Naive thymus-derived CD8-positive, alpha-beta T cell (primary cell): ENCODE measurements at regions not wholly inside any gene's neighbourhood (a gene's known extent, or its start where the extent isn't known, plus 50 kb on each side); places are given as distances from the start of the nearest gene placed in this dataset.
A peak's percentile ranks its signal among the peaks of the same experiment; 100 is the strongest.

Experiments
- ATAC-seq, 2 donors: fragments of 150-1000 bp; cut with Tn5 transposase in 1 of 2; sonication (Bioruptor Pico), chemical (Tn5 transposase) in 1 of 2; 1 replicate in 1 of 2; 2 replicates in 1 of 2; pipeline ENCODE4 v1.10.0; 2021; ENCODE audit warnings: mild to moderate bottlenecking in 2 of 2, moderate library complexity in 2 of 2
- POLR2A ChIA-PET: fragments of 350-600 bp; sonication (Branson Sonifier 250); formaldehyde crosslinking; loops from one replicate; lab custom pipeline; 2021; ENCODE audit warnings: antibody characterized with exemption; lab: Charles Lee
- DNase-seq, 10 donors: peaks; one replicate each; pipeline versions ENCODE4 v3.0.0 to v3.0.0-alpha.2; 2020 to 2022
- H3K27ac Mint-ChIP-seq, 10 donors: one replicate each; pipeline ENCODE4 v1.8.0; 2020 to 2022; ENCODE audit warnings: mild to moderate bottlenecking in 10 of 10, mixed read lengths in 10 of 10, moderate library complexity in 4 of 10, inconsistent platforms in 1 of 10
- H3K27me3 Mint-ChIP-seq, 5 donors: one replicate each; pipeline ENCODE4 v1.8.0; 2021 to 2022; ENCODE audit warnings: mixed read lengths in 5 of 5
- H3K36me3 Mint-ChIP-seq, 3 donors: one replicate each; pipeline ENCODE4 v1.8.0; 2020 to 2022; ENCODE audit warnings: mixed read lengths in 3 of 3, mild to moderate bottlenecking in 2 of 3, inconsistent platforms in 1 of 3
- H3K4me1 Mint-ChIP-seq, 4 donors: one replicate each; pipeline ENCODE4 v1.8.0; 2021 to 2022; ENCODE audit warnings: mixed read lengths in 4 of 4
- H3K4me3 Mint-ChIP-seq, 10 donors: one replicate each; pipeline ENCODE4 v1.8.0; 2020 to 2022; ENCODE audit warnings: mild to moderate bottlenecking in 10 of 10, mixed read lengths in 10 of 10, moderate library complexity in 6 of 10, inconsistent platforms in 1 of 10
- H3K9me3 Mint-ChIP-seq, 9 donors: one replicate each; pipeline ENCODE4 v1.8.0; 2020 to 2022; ENCODE audit warnings: mixed read lengths in 9 of 9, mild to moderate bottlenecking in 3 of 9, inconsistent platforms in 1 of 9, moderate library complexity in 1 of 9

GRCh38 chr1:55472784-55473183 is 257.6 kb upstream of the USP24 start:
- DNase-seq (no peak), ATAC-seq (no peak)
- no peaks in the 10 kb centered on the region for H3K36me3 Mint-ChIP-seq
- H3K27ac Mint-ChIP-seq = no peak overlapping the region
- H3K4me3 Mint-ChIP-seq = no peak overlapping the region
- H3K27me3 Mint-ChIP-seq = peaks cover 5 to 23% (median 16%) of the 10 kb centered on the region in 5 donors
- no peaks in the 10 kb centered on the region for H3K9me3 Mint-ChIP-seq
- POLR2A ChIA-PET = no interaction called here
- H3K4me1 Mint-ChIP-seq = peaks cover 0 to under 1% (median 0%) of the 10 kb centered on the region in 4 donors

- no peak overlapping the region for H3K27ac Mint-ChIP-seq
- H3K27me3 Mint-ChIP-seq = peaks cover 5 to 17% (median 12%) of the 10 kb centered on the region in 5 donors
- no peak overlapping the region for H3K4me3 Mint-ChIP-seq
- H3K36me3 Mint-ChIP-seq = no peaks in the 10 kb centered on the region
- DNase-seq = no peak
- POLR2A ChIA-PET = no interaction called here
- H3K4me1 Mint-ChIP-seq = no peaks in the 10 kb centered on the region
- H3K9me3 Mint-ChIP-seq = no peaks in the 10 kb centered on the region
- ATAC-seq = no peak
These were observed 257.0 kb upstream of the USP24 start for GRCh38 chr1:55472115-55472514.

GRCh38 chr1:55468142-55468795 is 253.1 kb upstream of the USP24 start:
- ATAC-seq (no peak), DNase-seq (no peak)
- Mint-ChIP-seq H3K36me3 (no peaks in the 10 kb centered on the region), H3K9me3 (no peaks in the 10 kb centered on the region), H3K4me1 (no peaks in the 10 kb centered on the region), H3K27me3 (peaks cover 0 to 4% (median 0%) of the 10 kb centered on the region in 5 donors), H3K4me3 (no peak overlapping the region), H3K27ac (no peak overlapping the region)
- POLR2A ChIA-PET = no interaction called here

- POLR2A ChIA-PET = no interaction called here
- no peak for ATAC-seq
- H3K36me3 Mint-ChIP-seq = no peaks in the 10 kb centered on the region
These were observed 251.8 kb upstream of the USP24 start for GRCh38 chr1:55466921-55467320.

GRCh38 chr1:55466373-55466772 is 251.2 kb upstream of the USP24 start:
- H3K27ac Mint-ChIP-seq = no peak overlapping the region
- POLR2A ChIA-PET = no interaction called here
- DNase-seq = no peak
- no peak overlapping the region for H3K4me3 Mint-ChIP-seq
- H3K36me3 Mint-ChIP-seq = no peaks in the 10 kb centered on the region
- no peaks in the 10 kb centered on the region for H3K9me3 Mint-ChIP-seq
- no peak for ATAC-seq
- peaks cover 0 to 2% (median 0%) of the 10 kb centered on the region in 5 donors for H3K27me3 Mint-ChIP-seq
- H3K4me1 Mint-ChIP-seq = no peaks in the 10 kb centered on the region

More at GRCh38 chr1:55466921-55467320, 251.8 kb upstream of the USP24 start:
- DNase-seq = no peak
- Mint-ChIP-seq H3K9me3 (no peaks in the 10 kb centered on the region), H3K27me3 (peaks cover 0 to 2% (median 0%) of the 10 kb centered on the region in 5 donors), H3K27ac (no peak overlapping the region), H3K4me3 (no peak overlapping the region), H3K4me1 (no peaks in the 10 kb centered on the region)

GRCh38 chr1:55464550-55464949 is 249.4 kb upstream of the USP24 start:
- H3K4me3 Mint-ChIP-seq = no peak overlapping the region
- H3K27me3 Mint-ChIP-seq = peaks cover 0 to 2% (median 0%) of the 10 kb centered on the region in 5 donors

GRCh38 chr1:55463814-55464475 is 248.8 kb upstream of the USP24 start:
- no peak overlapping the region for H3K27ac Mint-ChIP-seq
- peaks cover 0 to under 1% (median 0%) of the 10 kb centered on the region in 9 donors for H3K9me3 Mint-ChIP-seq
- no peaks in the 10 kb centered on the region for H3K36me3 Mint-ChIP-seq
- no peak overlapping the region for H3K4me3 Mint-ChIP-seq
- peak in 1 of 2 donors; percentile 16 for ATAC-seq
- DNase-seq = no peak
- H3K4me1 Mint-ChIP-seq = no peaks in the 10 kb centered on the region
- POLR2A ChIA-PET = no interaction called here
- peaks cover 0 to 2% (median 0%) of the 10 kb centered on the region in 5 donors for H3K27me3 Mint-ChIP-seq

More at GRCh38 chr1:55464550-55464949, 249.4 kb upstream of the USP24 start:
- no peaks in the 10 kb centered on the region for H3K9me3 Mint-ChIP-seq
- POLR2A ChIA-PET = no interaction called here
- DNase-seq (no peak), ATAC-seq (no peak)
- no peak overlapping the region for H3K27ac Mint-ChIP-seq
- H3K36me3 Mint-ChIP-seq = no peaks in the 10 kb centered on the region
- H3K4me1 Mint-ChIP-seq = no peaks in the 10 kb centered on the region

GRCh38 chr1:55457874-55458273 is 242.7 kb upstream of the USP24 start:
- peaks cover 0 to 4% (median 3%) of the 10 kb centered on the region in 5 donors for H3K27me3 Mint-ChIP-seq
- peaks cover 0 to 14% (median 0%) of the 10 kb centered on the region in 3 donors for H3K36me3 Mint-ChIP-seq
- H3K27ac Mint-ChIP-seq = no peak overlapping the region
- H3K4me1 Mint-ChIP-seq = no peaks in the 10 kb centered on the region
- DNase-seq = no peak
- no peak for ATAC-seq
- H3K4me3 Mint-ChIP-seq = no peak overlapping the region
- H3K9me3 Mint-ChIP-seq = peaks cover 9 to 32% (median 14%) of the 10 kb centered on the region in 9 donors
- POLR2A ChIA-PET = no interaction called here

GRCh38 chr1:55456971-55457370 is 241.8 kb upstream of the USP24 start:
- POLR2A ChIA-PET = no interaction called here
- Mint-ChIP-seq H3K4me1 (no peaks in the 10 kb centered on the region), H3K9me3 (peaks cover 9 to 32% (median 14%) of the 10 kb centered on the region in 9 donors), H3K27ac (no peak overlapping the region), H3K36me3 (peaks cover 0 to 14% (median 0%) of the 10 kb centered on the region in 3 donors), H3K27me3 (peaks cover 0 to 8% (median 3%) of the 10 kb centered on the region in 5 donors), H3K4me3 (no peak overlapping the region)
- DNase-seq = no peak
- ATAC-seq = no peak

- POLR2A ChIA-PET = no interaction called here
- H3K9me3 Mint-ChIP-seq = peaks cover 0 to 3% (median 0%) of the 10 kb centered on the region in 9 donors
- H3K36me3 Mint-ChIP-seq = peaks cover 0 to 4% (median 0%) of the 10 kb centered on the region in 3 donors
- no peak for ATAC-seq
- H3K4me3 Mint-ChIP-seq = no peak overlapping the region
- no peak for DNase-seq
- peaks cover 4 to 19% (median 7%) of the 10 kb centered on the region in 5 donors for H3K27me3 Mint-ChIP-seq
- H3K4me1 Mint-ChIP-seq = no peaks in the 10 kb centered on the region
- no peak overlapping the region for H3K27ac Mint-ChIP-seq
These were observed 233.1 kb upstream of the USP24 start for GRCh38 chr1:55448261-55448660.

- Mint-ChIP-seq H3K27ac (no peak overlapping the region), H3K36me3 (peaks cover 0 to 4% (median 0%) of the 10 kb centered on the region in 3 donors), H3K9me3 (peaks cover 0 to 3% (median 0%) of the 10 kb centered on the region in 9 donors), H3K27me3 (peaks cover 4 to 21% (median 9%) of the 10 kb centered on the region in 5 donors), H3K4me1 (no peaks in the 10 kb centered on the region), H3K4me3 (no peak overlapping the region)
- no peak for ATAC-seq
- POLR2A ChIA-PET = no interaction called here
- no peak for DNase-seq
These were observed 232.3 kb upstream of the USP24 start for GRCh38 chr1:55447488-55447887.

GRCh38 chr1:55446351-55446750 is 231.2 kb upstream of the USP24 start:
- peaks cover 0 to 4% (median 0%) of the 10 kb centered on the region in 3 donors for H3K36me3 Mint-ChIP-seq
- peaks cover 0 to 3% (median 0%) of the 10 kb centered on the region in 9 donors for H3K9me3 Mint-ChIP-seq
- H3K27me3 Mint-ChIP-seq = peaks cover 4 to 17% (median 7%) of the 10 kb centered on the region in 5 donors
- H3K4me1 Mint-ChIP-seq = no peaks in the 10 kb centered on the region
- DNase-seq (no peak), ATAC-seq (no peak)
- POLR2A ChIA-PET = no interaction called here
- H3K4me3 Mint-ChIP-seq = no peak overlapping the region
- no peak overlapping the region for H3K27ac Mint-ChIP-seq

- Mint-ChIP-seq H3K36me3 (peaks cover 0 to under 1% (median 0%) of the 10 kb centered on the region in 3 donors), H3K4me1 (no peaks in the 10 kb centered on the region), H3K27me3 (peaks cover 4 to 17% (median 7%) of the 10 kb centered on the region in 5 donors), H3K4me3 (no peak overlapping the region), H3K27ac (peak overlapping the region in 1 of 10 donors; percentile 12), H3K9me3 (peaks cover 0 to 3% (median 0%) of the 10 kb centered on the region in 9 donors)
- no peak for DNase-seq
- ATAC-seq = peak in 1 of 2 donors; percentile 12
- POLR2A ChIA-PET = no interaction called here
These were observed 230.3 kb upstream of the USP24 start for GRCh38 chr1:55445416-55445815.
